Lung microvascular endothelial cell (primary cell): ENCODE measurements at regions not wholly inside any gene's neighbourhood (a gene's known extent, or its start where the extent isn't known, plus 50 kb on each side); places are given as distances from the start of the nearest gene placed in this dataset.
A peak's percentile ranks its signal among the peaks of the same experiment; 100 is the strongest.
"Not testable (repeated sequence)": the region's sequence is repeated elsewhere in the genome, so short reads cannot be mapped to it uniquely, and the experiment has no call there.

Experiments used
- DNase-seq, 2 donors: peaks; one replicate each; pipeline versions ENCODE4 v3.0.0 to v3.0.0-alpha.2; 2010; ENCODE audit warnings: low read depth in 2 of 2

DNA sequence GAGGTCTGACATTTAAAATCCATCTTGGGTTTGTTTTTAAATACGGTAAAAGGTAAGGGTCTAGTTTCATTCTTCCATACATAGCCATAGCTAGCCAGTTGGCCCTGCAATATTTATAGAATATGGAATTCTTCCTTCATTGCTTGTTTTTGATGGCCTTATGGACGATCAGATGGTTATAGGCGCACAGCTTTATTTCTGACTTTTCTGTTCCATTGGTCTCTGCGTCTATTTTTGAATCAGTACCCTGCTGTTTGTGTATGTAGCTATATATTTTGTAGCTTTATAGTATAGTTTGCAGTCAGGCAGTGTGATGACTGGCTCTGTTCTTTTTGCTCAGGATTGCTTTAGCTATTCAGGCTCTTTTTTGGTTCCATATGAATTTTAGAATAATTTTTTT is 366.8 kb upstream of the MIS18BP1 start:
- no peak for DNase-seq

DNA sequence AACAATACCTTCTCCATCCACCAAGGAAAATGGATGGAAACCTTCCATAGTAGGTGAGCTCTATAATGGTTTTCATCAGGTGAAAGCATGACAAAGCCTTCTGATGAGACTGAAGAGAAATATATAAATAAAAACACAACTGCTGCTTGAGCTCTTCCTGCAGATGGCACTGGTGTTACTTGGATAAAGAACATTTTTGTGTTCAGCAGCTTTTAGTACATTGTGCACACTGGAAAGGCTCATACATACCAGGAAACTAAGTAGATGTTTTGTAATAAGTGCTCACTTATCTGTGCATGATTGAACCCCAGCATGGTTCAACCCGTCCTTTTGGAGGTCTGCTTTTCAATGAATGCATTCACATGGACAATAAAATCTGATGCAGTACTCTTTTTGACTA is 357.3 kb upstream of the MIS18BP1 start:
- no peak for DNase-seq

DNA sequence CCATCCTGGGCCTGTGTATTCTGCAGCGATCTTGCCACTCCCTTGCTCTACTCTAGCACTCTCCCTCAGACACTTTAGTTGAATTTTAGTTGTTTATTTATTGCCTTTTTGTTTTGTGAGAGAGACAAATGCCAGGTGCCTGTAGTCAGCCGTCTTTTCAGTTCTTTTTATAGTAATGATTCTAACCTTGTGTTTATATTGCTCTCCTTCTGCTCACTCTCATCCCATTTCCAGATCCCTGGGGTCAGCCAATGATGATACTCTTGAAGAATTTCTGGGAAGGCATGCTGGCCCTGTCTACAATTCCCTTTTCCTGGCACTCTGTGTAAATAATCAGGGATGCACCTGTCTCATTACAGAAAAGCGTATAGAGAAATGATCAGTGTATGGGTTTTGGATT is 334.1 kb upstream of the MIS18BP1 start:
- no peak for DNase-seq

DNA sequence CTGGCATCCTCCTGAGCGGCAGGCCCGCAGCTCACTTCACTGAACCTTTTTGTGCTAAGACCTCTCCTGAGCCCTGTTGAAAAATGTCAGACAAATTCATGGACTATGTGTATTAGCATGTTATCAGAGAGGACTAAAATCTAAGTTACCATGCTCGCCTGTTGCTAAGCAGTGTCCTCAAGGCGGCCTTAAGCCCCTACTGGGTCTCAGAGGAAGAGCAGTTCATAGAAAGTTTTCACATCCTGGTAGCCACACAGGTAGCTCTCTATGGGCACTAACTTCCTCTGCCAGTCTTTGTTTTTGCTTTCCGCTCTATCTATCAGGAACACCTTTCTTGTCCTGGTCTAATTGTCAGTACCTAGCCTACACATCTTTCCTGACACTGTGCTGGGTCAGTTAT is 306.6 kb upstream of the MIS18BP1 start:
- DNase-seq = no peak

DNA sequence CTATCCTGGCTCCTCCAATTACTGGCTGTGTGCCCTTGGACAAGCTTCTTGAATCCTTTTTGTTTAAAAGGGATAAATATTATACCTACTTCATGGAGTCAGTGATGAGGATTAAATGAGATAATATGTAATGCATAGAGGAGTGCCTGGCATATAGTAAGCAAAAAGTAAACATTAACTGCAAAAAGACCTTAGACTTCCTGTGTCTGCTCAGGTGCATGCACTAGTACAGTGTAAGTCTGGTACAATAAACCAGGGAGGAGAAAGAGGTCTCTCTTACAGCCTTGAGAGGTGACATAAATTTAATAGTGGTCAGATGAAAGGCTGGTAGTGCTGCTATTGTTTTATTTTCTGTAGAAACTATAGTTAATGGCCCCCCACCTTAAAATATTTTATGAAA is 305.2 kb upstream of the MIS18BP1 start:
- no peak for DNase-seq

DNA sequence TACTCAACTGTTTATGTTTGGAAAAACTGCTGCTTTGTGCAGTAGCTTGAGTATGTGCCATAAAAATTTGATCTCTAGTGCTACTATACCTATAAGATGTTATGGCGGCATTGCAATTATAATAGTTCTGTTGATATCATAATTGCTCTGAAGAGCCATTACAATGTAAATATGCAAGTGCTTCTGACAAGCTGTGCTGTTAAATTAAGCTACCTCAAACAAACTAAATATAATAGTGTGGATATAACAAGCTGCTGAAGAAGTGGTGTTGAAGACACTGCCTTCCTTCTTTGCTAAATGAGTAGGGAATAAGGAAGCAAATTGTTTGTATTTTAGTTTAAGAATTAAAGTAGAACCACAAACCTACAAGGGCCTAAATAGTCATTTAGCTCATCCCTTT is 301.0 kb upstream of the MIS18BP1 start:
- no peak for DNase-seq

DNA sequence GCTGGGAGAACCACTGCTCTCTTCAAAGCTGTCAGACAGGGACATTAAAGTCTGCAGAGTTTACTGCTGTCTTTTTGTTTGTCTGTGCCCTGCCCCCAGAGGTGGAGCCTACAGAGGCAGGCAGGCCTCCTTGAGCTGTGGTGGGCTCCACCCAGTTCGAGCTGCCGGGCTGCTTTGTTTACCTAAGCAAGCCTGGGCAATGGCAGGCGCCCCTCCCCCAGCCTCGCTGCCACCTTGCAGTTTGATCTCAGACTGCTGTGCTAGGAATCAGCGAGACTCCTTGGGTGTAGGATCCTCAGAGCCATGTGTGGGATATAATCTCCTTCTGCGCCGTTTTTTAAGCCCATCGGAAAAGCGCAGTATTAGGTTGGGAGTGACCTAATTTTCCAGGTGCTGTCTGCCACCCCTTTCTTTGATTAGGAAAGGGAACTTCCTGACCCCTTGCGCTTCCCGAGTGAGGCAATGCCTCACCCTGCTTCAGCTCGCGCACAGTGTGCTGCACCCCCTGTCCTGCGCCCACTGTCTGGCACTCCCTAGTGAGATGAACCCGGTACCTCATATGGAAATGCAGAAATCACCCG is 298.3 kb upstream of the MIS18BP1 start:
- DNase-seq = not testable (repeated sequence)

DNA sequence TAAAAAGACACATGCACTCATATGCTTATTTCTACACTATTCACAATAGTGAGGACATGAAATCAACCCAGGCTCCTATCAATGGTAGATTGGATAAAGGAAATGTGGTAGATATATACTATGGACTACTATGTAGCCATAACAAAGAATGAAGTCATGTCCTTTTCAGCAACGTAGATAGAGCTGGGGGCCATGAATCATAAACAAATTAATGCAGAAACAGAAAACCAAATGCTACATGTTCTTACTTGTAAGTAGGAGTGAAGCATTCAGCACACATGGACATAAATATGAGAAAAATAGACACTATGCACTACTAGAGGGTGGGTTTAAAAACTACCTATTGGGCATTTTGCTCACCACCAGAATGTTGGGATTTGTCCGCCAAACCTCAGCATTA is 278.0 kb upstream of the MIS18BP1 start:
- no peak for DNase-seq

DNA sequence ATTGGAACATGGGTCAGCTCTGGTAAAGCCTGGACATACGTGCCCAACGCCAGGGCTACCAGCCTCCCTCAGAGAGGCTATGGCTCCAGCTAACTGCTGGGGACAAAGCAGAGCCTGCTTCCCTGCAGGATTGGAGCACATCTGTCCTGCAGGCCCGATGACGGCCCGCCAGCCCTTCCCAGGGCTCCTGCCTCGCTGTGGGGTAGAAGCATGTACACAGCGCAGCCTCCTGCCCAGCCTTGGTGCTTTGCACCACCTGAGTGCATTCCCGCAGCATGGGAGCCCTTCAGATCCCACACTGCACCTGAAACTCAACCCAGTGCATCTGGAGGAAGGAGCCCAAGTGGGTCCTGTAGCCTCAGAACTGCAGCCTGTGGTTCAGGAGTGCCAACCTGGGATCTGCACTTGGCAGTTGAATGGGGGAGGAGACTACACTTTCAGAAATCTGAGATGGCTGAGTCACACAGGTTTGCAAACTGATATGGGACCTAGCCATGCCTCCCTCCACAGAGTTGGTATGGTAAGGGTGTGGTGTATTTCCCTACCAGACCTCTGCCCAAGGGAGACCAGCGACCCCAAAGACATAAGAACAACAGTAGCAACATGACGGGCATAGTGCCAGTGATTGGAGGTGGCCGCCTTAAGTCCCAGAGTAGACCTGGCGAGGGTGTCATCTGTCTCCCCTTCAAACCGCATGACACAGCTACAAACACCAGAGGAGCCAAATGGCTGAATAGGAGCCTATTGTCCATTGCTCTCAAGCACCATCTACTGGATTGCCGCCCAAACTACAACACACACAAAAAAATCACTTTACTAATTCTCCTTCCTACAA is 273.9 kb upstream of the MIS18BP1 start:
- DNase-seq = peak; percentile 1 to 9

DNA sequence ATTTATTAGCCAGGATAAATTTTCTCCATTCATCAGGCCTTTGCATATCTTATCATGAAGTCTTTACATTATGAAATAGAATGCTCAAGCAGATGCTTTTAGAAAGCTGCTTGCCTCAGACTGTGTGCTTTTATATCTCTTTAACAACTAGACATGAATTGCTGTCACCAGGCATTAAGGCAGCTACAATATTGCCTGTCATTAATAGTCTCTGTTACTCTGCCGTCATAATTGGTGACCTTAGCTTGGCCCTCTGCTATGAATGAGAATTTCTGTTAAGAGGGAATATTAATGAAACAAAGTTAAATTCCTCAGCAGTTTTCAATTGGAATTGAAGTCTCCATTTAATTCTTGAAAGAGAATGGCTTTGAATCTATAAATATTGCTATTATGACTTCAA is 266.8 kb upstream of the MIS18BP1 start:
- no peak for DNase-seq

DNA sequence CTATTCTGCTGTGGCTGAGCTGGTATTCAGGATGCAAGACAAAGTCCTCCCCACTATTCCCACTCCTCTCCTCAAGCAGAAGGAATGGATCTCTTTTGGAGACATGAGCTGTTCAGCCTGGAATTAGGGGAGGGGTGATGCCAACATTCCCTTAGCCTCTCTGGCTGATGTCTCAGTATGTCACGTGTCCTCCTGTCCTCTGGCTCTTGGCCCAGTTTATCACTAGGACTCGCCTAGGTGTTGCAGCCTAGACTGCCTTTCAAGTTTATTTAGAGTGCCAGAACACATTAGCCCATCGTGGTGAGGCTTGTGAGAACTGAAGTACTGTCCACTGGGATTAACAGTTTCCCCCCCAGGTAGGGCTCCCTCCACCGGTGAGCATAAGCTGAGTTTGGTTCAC is 239.9 kb upstream of the MIS18BP1 start:
- DNase-seq = no peak

DNA sequence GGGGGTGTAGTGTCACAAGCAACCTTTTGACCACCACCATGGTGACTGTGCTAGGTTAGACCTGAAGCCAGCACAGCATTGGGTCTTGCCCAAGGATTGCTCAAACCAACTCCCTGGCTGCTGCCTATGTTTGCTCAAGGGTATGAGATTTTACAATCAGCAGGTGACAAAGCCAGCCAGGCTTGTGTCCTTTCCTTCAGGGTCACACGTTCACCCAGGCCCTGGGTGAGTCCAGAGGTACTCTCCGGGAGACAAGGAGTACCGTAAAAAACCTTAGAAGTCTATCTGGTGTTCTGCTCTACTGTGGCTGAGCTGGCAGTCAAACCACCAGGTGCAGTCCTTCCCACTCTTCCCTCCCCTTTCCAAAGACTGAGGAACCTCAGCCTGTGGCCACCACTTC is 238.9 kb upstream of the MIS18BP1 start:
- no peak for DNase-seq

DNA sequence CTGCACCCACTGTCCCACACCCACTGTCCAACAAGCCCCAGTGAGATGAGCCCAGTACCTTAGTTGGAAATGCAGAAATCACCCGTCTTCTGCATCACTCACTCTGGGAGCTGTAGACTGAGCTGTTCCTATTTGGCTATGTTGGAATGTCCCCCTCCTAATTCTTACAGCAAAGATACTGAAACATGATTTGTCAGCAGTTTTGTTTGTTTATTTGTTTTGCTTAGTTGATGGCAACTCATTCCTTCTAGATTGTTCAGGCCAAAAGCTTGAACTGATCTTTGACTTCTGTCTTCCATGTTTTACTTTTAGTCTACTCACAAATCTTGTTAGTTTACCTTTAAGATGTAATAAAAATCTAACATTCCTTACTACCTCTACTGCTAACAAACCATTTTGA is 233.6 kb upstream of the MIS18BP1 start:
- no peak for DNase-seq

DNA sequence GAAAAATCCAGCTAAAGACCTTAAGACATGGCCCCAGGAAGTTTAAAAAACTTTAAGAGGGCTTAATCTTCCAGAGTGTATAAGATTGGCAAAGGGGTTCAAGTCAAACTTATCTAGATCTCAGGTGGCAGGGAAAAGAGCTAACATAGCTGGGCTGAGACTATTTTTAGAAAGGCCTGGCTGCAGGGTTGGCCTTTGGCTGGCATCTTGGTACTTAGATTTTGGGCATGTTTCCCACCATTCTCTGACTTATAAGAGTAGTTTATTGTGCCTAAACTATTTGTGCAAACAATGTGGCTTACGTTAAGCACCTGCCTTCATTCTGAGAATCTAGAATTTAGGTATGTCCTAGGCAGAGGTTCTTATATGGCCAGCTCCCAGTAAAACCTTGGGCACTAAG is 214.0 kb upstream of the MIS18BP1 start:
- DNase-seq = no peak

DNA sequence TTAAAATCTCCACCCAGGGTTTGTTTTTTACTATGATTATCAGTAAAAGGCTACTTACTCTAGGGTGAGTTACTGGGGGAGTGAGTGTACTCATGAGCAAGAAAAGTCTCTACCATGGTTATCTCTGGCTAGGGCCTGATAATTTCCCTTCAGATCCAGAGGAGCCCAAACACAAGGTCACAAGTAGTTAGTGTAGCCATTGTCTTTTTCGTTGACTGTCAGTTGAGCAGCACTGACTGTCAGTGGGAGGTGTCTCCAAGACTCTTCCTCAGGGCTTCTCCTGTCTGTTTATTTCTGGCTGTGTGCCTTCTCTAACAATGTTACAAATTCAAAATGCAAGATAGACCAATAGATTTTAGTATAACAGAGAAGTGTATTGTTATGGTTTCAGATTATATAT is 181.2 kb upstream of the MIS18BP1 start:
- no peak for DNase-seq

DNA sequence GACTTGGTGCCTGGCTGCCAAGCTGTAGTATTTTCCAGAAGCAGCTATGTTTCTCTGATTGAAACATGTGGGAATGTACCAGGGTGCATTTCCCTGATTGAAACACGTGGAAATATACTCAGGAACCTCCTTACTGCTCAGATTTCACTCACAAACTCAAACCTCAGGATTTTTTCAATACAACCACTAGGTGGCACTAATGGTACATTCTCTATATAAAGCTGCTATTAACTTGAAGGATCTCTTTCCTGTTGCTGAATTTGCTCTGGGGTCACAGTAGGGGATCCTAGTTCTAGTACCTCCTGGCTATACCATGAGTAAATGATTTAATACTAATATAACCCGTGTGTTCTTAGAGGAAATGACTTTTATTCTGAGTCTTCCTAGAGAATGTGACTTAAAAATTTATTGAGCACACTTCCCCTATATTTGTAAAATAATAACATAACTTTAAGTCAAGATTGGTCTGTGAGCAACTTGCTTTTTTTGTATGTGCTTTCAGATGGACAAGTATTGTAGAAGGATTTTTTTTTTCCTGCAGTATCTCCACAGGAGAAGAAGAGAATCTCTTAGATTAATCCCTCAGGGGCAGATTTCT is 173.8 kb upstream of the MIS18BP1 start:
- peak; percentile 46 to 48 for DNase-seq

DNA sequence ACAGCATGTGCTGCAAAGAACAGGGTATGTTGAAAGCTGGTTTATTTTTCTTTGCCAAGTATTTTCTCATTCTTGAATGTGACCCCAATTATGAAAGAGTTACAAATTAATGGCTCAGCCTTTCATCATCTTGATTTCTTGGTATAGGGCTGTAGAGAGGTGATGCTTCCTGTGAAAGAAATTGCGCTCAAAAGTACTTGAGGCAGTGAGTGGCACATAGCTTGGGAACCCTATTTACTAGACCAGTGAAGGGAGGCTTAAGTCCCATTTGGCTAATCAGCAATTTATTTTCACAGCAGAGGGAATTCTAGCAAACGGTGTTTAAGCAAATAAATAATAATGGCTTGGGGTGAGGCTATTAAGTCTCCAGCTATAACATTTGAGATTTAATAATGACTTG is 153.9 kb upstream of the MIS18BP1 start:
- no peak for DNase-seq

DNA sequence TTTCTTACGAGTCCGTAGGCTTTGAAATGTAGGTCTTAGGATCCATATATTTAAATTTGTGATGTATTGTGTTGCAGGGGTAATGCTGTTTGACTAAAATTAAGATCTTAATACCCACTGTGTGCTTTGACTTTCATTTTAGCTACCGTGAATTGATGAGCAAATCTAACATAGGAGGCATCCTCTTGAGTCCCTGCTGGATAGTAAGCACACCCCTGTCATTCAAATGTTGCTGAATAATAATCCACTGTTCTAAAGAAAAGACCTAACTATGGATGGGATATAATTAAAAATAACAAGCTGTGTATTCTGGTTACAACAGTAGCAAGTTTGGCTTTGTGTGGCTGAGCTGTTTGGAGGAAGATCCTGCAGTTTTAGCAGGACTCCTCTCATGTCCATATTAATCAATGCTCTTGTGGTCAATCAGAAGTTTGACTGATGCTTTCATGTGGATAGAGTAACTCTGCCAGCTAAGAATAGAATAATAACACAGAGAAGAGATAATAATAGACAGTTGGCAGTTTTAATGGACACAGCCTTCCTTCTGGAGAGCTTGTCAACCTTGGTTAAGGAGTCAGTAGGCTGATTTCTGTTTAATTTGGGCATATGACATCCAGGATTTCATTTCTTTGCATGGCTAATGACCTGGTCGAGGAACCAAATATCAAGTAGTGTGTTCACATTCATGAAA is 148.1 kb upstream of the MIS18BP1 start:
- no peak for DNase-seq

DNA sequence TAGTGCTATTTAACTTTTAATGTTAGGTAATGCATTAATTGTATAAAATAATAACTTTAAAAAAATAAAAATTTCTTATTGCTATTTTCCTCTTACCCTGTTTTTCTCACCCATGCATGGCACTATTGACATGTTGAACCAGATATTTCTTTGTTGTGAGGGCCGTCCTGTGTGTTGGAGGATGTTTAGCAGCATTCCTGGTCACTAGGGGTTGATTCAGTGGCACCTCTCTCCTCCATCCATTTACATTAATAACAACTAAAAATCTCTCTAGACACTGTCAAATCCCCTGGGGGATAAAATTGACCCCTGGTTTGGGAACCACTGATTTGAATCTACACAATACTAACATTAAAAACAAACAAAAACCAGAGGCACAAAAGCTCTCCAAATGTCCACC is 147.5 kb upstream of the MIS18BP1 start:
- DNase-seq = no peak

DNA sequence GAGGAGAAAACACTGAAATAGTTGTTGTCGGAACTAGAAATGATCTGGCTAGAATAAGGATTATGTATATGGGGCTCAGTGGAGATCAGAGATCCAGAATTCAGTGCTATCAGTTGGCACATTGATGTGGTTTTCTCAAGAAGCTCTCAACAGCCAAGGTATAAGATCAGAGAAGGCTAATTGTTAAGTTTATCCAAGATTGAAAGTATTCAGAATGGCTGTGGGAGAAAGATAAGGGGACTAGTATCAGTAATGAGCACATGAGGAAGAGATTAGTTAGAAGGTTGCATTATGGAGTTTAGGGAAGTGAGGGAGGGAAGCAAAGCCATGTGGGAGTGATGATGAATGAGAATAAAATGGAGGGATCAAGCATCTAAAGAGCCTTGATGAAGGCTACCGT is 128.1 kb upstream of the MIS18BP1 start:
- DNase-seq = no peak

DNA sequence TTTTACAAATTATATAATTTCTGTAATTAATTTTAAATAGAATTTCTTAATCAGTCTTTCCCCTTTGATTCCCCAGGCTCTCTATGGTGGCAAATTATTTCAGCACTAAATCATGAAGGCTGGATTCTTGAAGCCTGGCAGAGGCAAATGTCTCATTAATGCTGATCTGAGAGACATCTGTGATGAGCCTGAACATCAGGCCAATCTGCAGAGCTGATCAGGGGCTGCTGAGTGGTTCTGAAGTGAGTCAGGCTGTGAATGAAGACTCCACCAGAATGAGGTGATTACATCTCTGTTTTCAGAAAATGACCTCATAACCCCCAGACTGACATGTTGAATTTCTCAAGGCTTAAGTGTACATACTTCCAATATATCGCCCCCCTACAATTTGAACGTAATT is 124.2 kb upstream of the MIS18BP1 start:
- DNase-seq = no peak

DNA sequence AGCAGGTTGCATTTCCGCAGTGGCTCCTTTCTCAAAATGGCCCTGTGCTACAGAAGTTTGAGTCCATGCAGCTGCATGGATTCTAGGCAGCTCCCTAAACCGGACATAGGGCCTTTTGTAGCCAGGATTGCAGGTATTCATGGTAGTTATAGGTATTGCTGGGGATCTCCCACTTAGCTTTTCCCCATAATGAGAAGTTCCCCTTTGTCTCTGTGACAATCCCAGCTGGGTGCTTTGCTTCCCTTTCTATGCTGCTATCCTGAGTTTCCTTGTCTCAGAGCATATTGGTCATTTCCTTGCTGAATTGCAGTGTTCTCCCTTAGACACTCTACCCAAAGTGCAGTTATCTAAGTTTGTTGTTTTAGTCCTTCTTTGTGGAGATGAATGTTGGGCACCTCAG is 120.9 kb upstream of the MIS18BP1 start:
- DNase-seq = no peak
